IMR-90 (cell line): ENCODE measurements at regions not wholly inside any gene's neighbourhood (a gene's known extent, or its start where the extent isn't known, plus 50 kb on each side); places are given as distances from the start of the nearest gene placed in this dataset.

ENCODE experiments used
- ATAC-seq: fragments of 200-7000 bp; cut with Tn5 transposase; 2 replicates; pipeline ENCODE4 v1.9.1; 2020; ENCODE audit warnings: low read depth, mild to moderate bottlenecking, moderate library complexity
- BruUV-seq: library from RNA; stranded (reverse); fragments of 400-500 nt; replicated peaks from 2 replicates; lab custom pipeline; 2021; lab: Mats Ljungman, UMichigan
- CTCF ChIA-PET: fragments of 300-600 bp; formaldehyde crosslinking; extraction: SDS; loops from one replicate; lab custom pipeline; 2021; ENCODE audit warnings: antibody characterized with exemption; lab: Yijun Ruan, JAX
- POLR2A ChIA-PET: fragments of 300-600 bp; sonication (Branson Sonifier 250); formaldehyde crosslinking; loops from one replicate; lab custom pipeline; 2022; ENCODE audit warnings: antibody characterized with exemption; ENCODE audit not compliant: unreplicated experiment; lab: Charles Lee
- DNase-seq: peaks from one replicate; pipeline ENCODE4 v3.0.0; 2013
- H2AFZ ChIP-seq: replicated peaks from 2 replicates; pipeline ENCODE3; 2013; ENCODE audit warnings: low read length, mild to moderate bottlenecking; ENCODE audit not compliant: poor library complexity
- H2AK5ac ChIP-seq: 2 replicates; pipeline ENCODE4 v1.6.1; 2013; ENCODE audit warnings: low read depth, low read length, inconsistent platforms
- H2AK9ac ChIP-seq: replicated peaks from 2 replicates; pipeline ENCODE3; 2013; ENCODE audit warnings: mild to moderate bottlenecking, low read depth, low read length, moderate library complexity; ENCODE audit not compliant: poor library complexity
- H2BK120ac ChIP-seq: 2 replicates; pipeline ENCODE4 v1.6.1; 2013; ENCODE audit warnings: low read depth, low read length, inconsistent platforms
- H2BK15ac ChIP-seq: 3 replicates; pipeline ENCODE4 v1.6.1; 2013; ENCODE audit warnings: low read depth, low read length, inconsistent platforms
- H2BK20ac ChIP-seq: 2 replicates; pipeline ENCODE4 v1.6.1; 2013; ENCODE audit warnings: low read depth, mild to moderate bottlenecking, inconsistent platforms, low read length, moderate library complexity
- H2BK5ac ChIP-seq: 2 replicates; pipeline ENCODE4 v1.6.1; 2013; ENCODE audit warnings: mild to moderate bottlenecking, low read depth, low read length, inconsistent platforms; ENCODE audit not compliant: poor library complexity, severe bottlenecking
- H3K14ac ChIP-seq: replicated peaks from 2 replicates; pipeline ENCODE4 v1.6.1; 2013; ENCODE audit warnings: low read depth, low read length, inconsistent platforms
- H3K18ac ChIP-seq: 2 replicates; pipeline ENCODE4 v1.6.1; 2013; ENCODE audit warnings: low read depth, low read length, control low read depth
- H3K23ac ChIP-seq: 2 replicates; pipeline ENCODE4 v1.6.1; 2013; ENCODE audit warnings: low read depth, low read length, inconsistent platforms
- H3K27ac ChIP-seq: 2 replicates; pipeline ENCODE4 v1.5.1; 2013; ENCODE audit warnings: mild to moderate bottlenecking, control low read depth, low read length; ENCODE audit not compliant: insufficient read depth
- H3K27me3 ChIP-seq: 2 replicates; pipeline ENCODE4 v1.6.1; 2013; ENCODE audit warnings: low read length; ENCODE audit not compliant: control insufficient read depth, insufficient read depth
- H3K36me3 ChIP-seq: 2 replicates; pipeline ENCODE4 v1.6.1; 2013; ENCODE audit warnings: low read length, mixed read lengths; ENCODE audit not compliant: control insufficient read depth, insufficient read depth
- H3K4ac ChIP-seq: 2 replicates; pipeline ENCODE4 v1.6.1; 2013; ENCODE audit warnings: low read depth, low read length, inconsistent platforms
- H3K4me1 ChIP-seq: 2 replicates; pipeline ENCODE4 v1.6.1; 2013; ENCODE audit warnings: low read length, mixed read lengths; ENCODE audit not compliant: control insufficient read depth, insufficient read depth
- H3K4me2 ChIP-seq: 2 replicates; pipeline ENCODE4 v1.6.1; 2013; ENCODE audit warnings: low read depth, mild to moderate bottlenecking, control low read depth, low read length, moderate library complexity
- H3K4me3 ChIP-seq: 2 replicates; pipeline ENCODE4 v1.5.1; 2013; ENCODE audit warnings: low read depth, mild to moderate bottlenecking, control low read depth, low read length, moderate library complexity; ENCODE audit not compliant: insufficient read depth
- H3K56ac ChIP-seq: 2 replicates; pipeline ENCODE4 v1.6.1; 2013; ENCODE audit warnings: low read length, inconsistent platforms; ENCODE audit not compliant: insufficient read depth; ENCODE audit errors: extremely low read depth
- H3K79me1 ChIP-seq, 2 experiments: 2 replicates each; pipeline ENCODE4 v1.6.1; 2013; ENCODE audit warnings: low read length in 2 of 2, inconsistent platforms in 1 of 2, low read depth in 1 of 2
- H3K9ac ChIP-seq: 2 replicates; pipeline ENCODE4 v1.6.1; 2013; ENCODE audit warnings: low read depth, low read length, control low read depth
- H3K9me1 ChIP-seq: 2 replicates; pipeline ENCODE4 v1.6.1; 2013; ENCODE audit warnings: low read length, inconsistent platforms; ENCODE audit not compliant: insufficient read depth
- H3K9me3 ChIP-seq: 2 replicates; pipeline ENCODE4 v1.6.1; 2013; ENCODE audit warnings: low read length; ENCODE audit not compliant: control insufficient read depth, insufficient read depth
- H4K20me1 ChIP-seq: 2 replicates; pipeline ENCODE4 v1.6.1; 2013; ENCODE audit warnings: low read length, inconsistent platforms; ENCODE audit not compliant: insufficient read depth
- H4K5ac ChIP-seq: 2 replicates; pipeline ENCODE4 v1.6.1; 2013; ENCODE audit warnings: mild to moderate bottlenecking, low read depth, low read length, control low read depth
- H4K8ac ChIP-seq, 2 experiments: 2 replicates each; pipeline ENCODE4 v1.6.1; 2013; ENCODE audit warnings: low read depth in 2 of 2, low read length in 2 of 2, control low read depth in 1 of 2, inconsistent platforms in 1 of 2
- H4K91ac ChIP-seq: 2 replicates; pipeline ENCODE4 v1.6.1; 2013; ENCODE audit warnings: low read depth, low read length, inconsistent platforms; ENCODE audit not compliant: insufficient read depth
- FOS ChIP-seq: fragments of 150-350 bp; IDR thresholded peaks from 2 replicates; pipeline ENCODE4 v1.6.1; 2016; ENCODE audit warnings: low read depth, low read length
- MAFK ChIP-seq: IDR thresholded peaks from 2 replicates; pipeline ENCODE4 v1.6.1; 2012; ENCODE audit warnings: low read depth, low read length, improper control_type of control experiment
- MAZ ChIP-seq: IDR thresholded peaks from 2 replicates; pipeline ENCODE4 v1.6.1; 2012; ENCODE audit warnings: low read depth, mild to moderate bottlenecking, low read length, improper control_type of control experiment, moderate library complexity, borderline replicate concordance
- dilution Hi-C: fragments of 300-500 bp; cut with HindIII; formaldehyde crosslinking; loops from one replicate; pipeline ENCODE4 v1.14.3; 2018; ENCODE audit warnings: low sequenced_read_pairs; ENCODE audit not compliant: unreplicated experiment
- in situ Hi-C: fragments of 300-500 bp; cut with MboI; formaldehyde crosslinking; loops from 3 replicates; pipeline ENCODE4 v1.14.3; 2019; ENCODE audit warnings: low sequenced_read_pairs, inconsistent platforms, mixed read lengths
- intact Hi-C: fragments of 100-400 bp; cut with micrococcal nuclease; formaldehyde crosslinking; loops from 2 replicates; pipeline ENCODE4 v1.10.0; 2022

DNA sequence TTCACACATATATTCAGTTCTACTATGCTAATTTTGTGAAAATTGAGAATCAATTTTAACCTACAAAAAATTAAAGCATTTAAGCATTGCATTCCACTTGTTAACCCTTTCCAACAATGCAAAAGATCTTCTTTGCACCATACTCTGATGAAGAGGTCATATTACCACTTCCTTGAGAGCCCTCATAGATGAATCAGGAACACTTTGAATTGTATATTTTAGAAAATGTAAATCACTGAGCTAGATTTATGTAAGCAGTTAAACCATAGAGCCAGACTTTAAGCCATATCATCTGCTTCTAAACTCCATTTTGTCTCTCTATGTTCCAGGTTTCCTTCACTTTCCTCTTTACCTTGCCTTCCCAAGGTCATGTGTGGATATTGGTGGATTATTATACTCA is 56.5 kb upstream of the CDH18 start:
- Histone ChIP-seq H2BK5ac (no peak overlapping the region), H3K14ac (no peak overlapping the region), H3K27me3 (no peaks in the 10 kb centered on the region), H4K8ac (no peak overlapping the region), H4K91ac (no peak overlapping the region), H2BK20ac (no peak overlapping the region), H4K5ac (no peak overlapping the region), H3K9ac (no peak overlapping the region), H3K4me2 (no peak overlapping the region), H3K4me1 (no peaks in the 10 kb centered on the region), H3K23ac (no peak overlapping the region), H4K20me1 (no peaks in the 10 kb centered on the region), H3K36me3 (no peaks in the 10 kb centered on the region), H3K9me1 (no peaks in the 10 kb centered on the region), H2AK9ac (no peak overlapping the region), H3K9me3 (no peaks in the 10 kb centered on the region), H2BK120ac (no peak overlapping the region), H3K79me1 (no peaks in the 10 kb centered on the region), H3K4me3 (no peak overlapping the region), H2AK5ac (no peak overlapping the region), H3K4ac (no peak overlapping the region), H3K27ac (no peak overlapping the region), H3K18ac (no peak overlapping the region), H3K56ac (no peak overlapping the region), H2BK15ac (no peak overlapping the region), H2AFZ (no peak overlapping the region)
- in situ Hi-C loops = no loop called here
- no TSS peak for BruUV-seq
- POLR2A ChIA-PET = no interaction called here
- ATAC-seq (no peak), DNase-seq (no peak)
- CTCF ChIA-PET = no interaction called here
- dilution Hi-C loops = no loop called here
- TF ChIP-seq FOS (no peak), MAZ (no peak), MAFK (no peak)
- intact Hi-C loops = no loop called here
